Caco-2 (cell line): ENCODE measurements at regions not wholly inside any gene's neighbourhood (a gene's known extent, or its start where the extent isn't known, plus 50 kb on each side); places are given as distances from the start of the nearest gene placed in this dataset.

ENCODE experiments used
- BruUV-seq: library from RNA; stranded (reverse); fragments of 400-500 nt; replicated peaks from 2 replicates; lab custom pipeline; 2021; lab: Mats Ljungman, UMichigan
- CTCF ChIA-PET: fragments of 300-600 bp; sonication (Branson Sonifier 250); formaldehyde crosslinking; loops from one replicate; lab custom pipeline; 2022; ENCODE audit warnings: antibody characterized with exemption; lab: Charles Lee
- POLR2A ChIA-PET: fragments of 300-600 bp; sonication (Branson Sonifier 250); formaldehyde crosslinking; loops from one replicate; lab custom pipeline; 2022; ENCODE audit warnings: antibody characterized with exemption; lab: Charles Lee
- DNase-seq, 2 experiments: peaks; one replicate each; pipeline versions ENCODE4 v3.0.0 to v3.0.0-alpha.2; 2020 to 2022
- H3K27me3 ChIP-seq: replicated peaks from 2 replicates; pipeline ENCODE4 v1.6.0; 2011; ENCODE audit warnings: low read length; ENCODE audit not compliant: control insufficient read depth, insufficient read depth
- H3K36me3 ChIP-seq: 2 replicates; pipeline ENCODE4 v1.5.1; 2011; ENCODE audit warnings: low read length; ENCODE audit not compliant: control insufficient read depth, insufficient read depth
- H3K4me1 ChIP-seq: fragments of 250-450 bp; sonication (Bioruptor Pico); 2 replicates; pipeline ENCODE4 v1.5.1; 2020; ENCODE audit warnings: mild to moderate bottlenecking
- H3K4me3 ChIP-seq: 2 replicates; pipeline ENCODE4 v1.5.1; 2011; ENCODE audit warnings: low read depth, mild to moderate bottlenecking, control low read depth, low read length
- H3K9me3 ChIP-seq: fragments of 250-450 bp; sonication (Bioruptor Pico); 2 replicates; pipeline ENCODE4 v1.5.1; 2020; ENCODE audit warnings: mild to moderate bottlenecking, moderate library complexity
- H3K27ac Mint-ChIP-seq: one replicate; pipeline ENCODE4 v1.8.0; 2022; ENCODE audit warnings: mixed read lengths; ENCODE audit not compliant: unreplicated experiment
- H3K27me3 Mint-ChIP-seq: one replicate; pipeline ENCODE4 v1.8.0; 2022; ENCODE audit warnings: mixed read lengths; ENCODE audit not compliant: insufficient read depth, unreplicated experiment
- H3K36me3 Mint-ChIP-seq: one replicate; pipeline ENCODE4 v1.8.0; 2022; ENCODE audit warnings: mild to moderate bottlenecking, mixed read lengths; ENCODE audit not compliant: insufficient read depth, unreplicated experiment
- H3K4me1 Mint-ChIP-seq: one replicate; pipeline ENCODE4 v1.8.0; 2022; ENCODE audit warnings: low read depth, mixed read lengths; ENCODE audit not compliant: unreplicated experiment
- H3K4me3 Mint-ChIP-seq: one replicate; pipeline ENCODE4 v1.8.0; 2022; ENCODE audit warnings: mild to moderate bottlenecking, moderate library complexity, mixed read lengths; ENCODE audit not compliant: unreplicated experiment
- H3K9me3 Mint-ChIP-seq: one replicate; pipeline ENCODE4 v1.8.0; 2022; ENCODE audit warnings: mixed read lengths; ENCODE audit not compliant: unreplicated experiment
- CTCF ChIP-seq, 2 experiments: fragments of 200-600 bp in 1 of 2; IDR thresholded peaks; 1 replicate in 1 of 2; 2 replicates in 1 of 2; pipeline versions ENCODE4 v1.5.1 to v1.8.0; 2011 to 2022; ENCODE audit warnings: antibody characterized with exemption in 1 of 2, control low read depth in 1 of 2, inconsistent platforms in 1 of 2, low read depth in 1 of 2, low read length in 1 of 2, mild to moderate bottlenecking in 1 of 2, moderate library complexity in 1 of 2; ENCODE audit not compliant: insufficient read depth in 1 of 2, severe bottlenecking in 1 of 2, unreplicated experiment in 1 of 2
- intact Hi-C: fragments of 100-400 bp; cut with micrococcal nuclease; formaldehyde crosslinking; loops from one replicate; pipeline ENCODE4 v1.10.0; 2022; ENCODE audit not compliant: unreplicated experiment

- Mint-ChIP-seq H3K27me3 (no peaks in the 10 kb centered on the region), H3K4me1 (no peaks in the 10 kb centered on the region), H3K9me3 (no peaks in the 10 kb centered on the region), H3K36me3 (no peaks in the 10 kb centered on the region), H3K27ac (no peak overlapping the region), H3K4me3 (no peak overlapping the region)
- BruUV-seq: no TSS peak
- no peaks in the 10 kb centered on the region for H3K9me3 ChIP-seq
- ChIA-PET CTCF (no interaction called here), POLR2A (no interaction called here)
- intact Hi-C loops: no loop called here
- no peak overlapping the region for H3K4me3 ChIP-seq
- no peak for TF ChIP-seq CTCF (IDR thresholded peaks at IDR 0.05; ENCODE audit: insufficient read depth in 1 of 2, low read depth in 1 of 2, low read length in 1 of 2, severe bottlenecking in 1 of 2, unreplicated experiment in 1 of 2)
- no peaks in the 10 kb centered on the region for H3K36me3 ChIP-seq
- no peaks in the 10 kb centered on the region for H3K27me3 ChIP-seq
- DNase-seq: no peak
- H3K4me1 ChIP-seq: no peaks in the 10 kb centered on the region; the same call in 1 of the 2 replicates
Measured at GRCh38 chr1:188689542-188689941, 1788.1 kb downstream of the BRINP3 start.

- no peak overlapping the region for H3K27ac Mint-ChIP-seq
- H3K27me3 Mint-ChIP-seq: no peaks in the 10 kb centered on the region
- no peaks in the 10 kb centered on the region for H3K9me3 Mint-ChIP-seq
- no peak for DNase-seq
- Histone ChIP-seq H3K4me1 (no peaks in the 10 kb centered on the region), H3K4me3 (no peak overlapping the region), H3K36me3 (no peaks in the 10 kb centered on the region), H3K27me3 (no peaks in the 10 kb centered on the region), H3K9me3 (no peaks in the 10 kb centered on the region)
- no peak overlapping the region for H3K4me3 Mint-ChIP-seq
- TF ChIP-seq CTCF (IDR thresholded peaks at IDR 0.05; ENCODE audit: insufficient read depth in 1 of 2, low read depth in 1 of 2, low read length in 1 of 2, severe bottlenecking in 1 of 2, unreplicated experiment in 1 of 2): no peak
- BruUV-seq: no TSS peak
- no peaks in the 10 kb centered on the region for H3K36me3 Mint-ChIP-seq
- H3K4me1 Mint-ChIP-seq: no peaks in the 10 kb centered on the region
- CTCF ChIA-PET: no interaction called here
- intact Hi-C loops: no loop called here
- POLR2A ChIA-PET: no interaction called here
Measured at GRCh38 chr1:188700116-188700515, 1777.5 kb downstream of the BRINP3 start.

- no TSS peak for BruUV-seq
- no peaks in the 10 kb centered on the region for H3K36me3 ChIP-seq
- H3K4me1 Mint-ChIP-seq: no peaks in the 10 kb centered on the region
- no peaks in the 10 kb centered on the region for H3K27me3 ChIP-seq
- no peaks in the 10 kb centered on the region for H3K9me3 ChIP-seq
- H3K36me3 Mint-ChIP-seq: no peaks in the 10 kb centered on the region
- H3K4me1 ChIP-seq: no peaks in the 10 kb centered on the region
- ChIA-PET CTCF (no interaction called here), POLR2A (no interaction called here)
- no peaks in the 10 kb centered on the region for H3K9me3 Mint-ChIP-seq
- no peak overlapping the region for H3K4me3 ChIP-seq
- H3K27ac Mint-ChIP-seq: no peak overlapping the region
- H3K27me3 Mint-ChIP-seq: no peaks in the 10 kb centered on the region
- H3K4me3 Mint-ChIP-seq: no peak overlapping the region
- DNase-seq: no peak
- intact Hi-C loops: no loop called here
- no peak for TF ChIP-seq CTCF (IDR thresholded peaks at IDR 0.05; ENCODE audit: insufficient read depth in 1 of 2, low read depth in 1 of 2, low read length in 1 of 2, severe bottlenecking in 1 of 2, unreplicated experiment in 1 of 2)
Measured at GRCh38 chr1:188706742-188707141, 1770.9 kb downstream of the BRINP3 start.
